Skin of body (tissue), 1 donor: ENCODE measurements at regions not wholly inside any gene's neighbourhood (a gene's known extent, or its start where the extent isn't known, plus 50 kb on each side); places are given as distances from the start of the nearest gene placed in this dataset.

Experiments used
- DNase-seq: peaks from one replicate; lab custom pipeline; 2025; lab: John Stamatoyannopoulos, UW

DNA sequence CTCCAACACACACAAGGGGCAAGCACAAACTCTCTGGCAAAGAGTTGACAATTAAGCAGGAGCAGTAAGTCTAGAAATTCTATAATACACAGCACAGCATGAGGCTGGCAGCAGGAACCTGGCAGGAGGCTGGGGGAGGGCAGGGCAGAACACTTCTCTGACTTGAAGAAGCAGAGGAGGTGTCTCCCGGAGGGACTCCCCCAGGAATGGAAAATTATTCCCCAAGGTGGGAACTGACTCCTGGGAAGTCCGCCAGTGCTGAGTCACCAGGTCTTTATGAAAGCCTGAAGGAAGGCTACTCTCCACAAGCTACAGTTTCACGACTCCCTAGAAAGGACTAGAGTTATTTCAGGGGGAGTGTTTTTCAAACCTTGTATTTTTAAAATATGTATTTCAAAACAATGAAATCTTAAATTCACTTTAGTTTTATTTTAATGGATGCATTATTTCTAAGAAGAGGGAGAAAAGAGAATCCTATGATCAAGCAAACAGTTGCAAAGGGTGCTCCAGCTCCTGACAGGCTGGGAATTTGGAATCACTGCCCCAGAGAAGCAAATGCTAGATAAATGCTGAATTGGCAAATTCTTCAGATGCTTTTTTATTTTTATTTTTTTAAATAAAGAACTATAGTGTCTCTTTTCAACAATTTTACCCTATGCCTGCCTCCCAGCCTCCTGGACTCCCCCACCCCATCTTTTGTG, 192.8 kb downstream of the LY86 start:
- DNase-seq: no peak

DNA sequence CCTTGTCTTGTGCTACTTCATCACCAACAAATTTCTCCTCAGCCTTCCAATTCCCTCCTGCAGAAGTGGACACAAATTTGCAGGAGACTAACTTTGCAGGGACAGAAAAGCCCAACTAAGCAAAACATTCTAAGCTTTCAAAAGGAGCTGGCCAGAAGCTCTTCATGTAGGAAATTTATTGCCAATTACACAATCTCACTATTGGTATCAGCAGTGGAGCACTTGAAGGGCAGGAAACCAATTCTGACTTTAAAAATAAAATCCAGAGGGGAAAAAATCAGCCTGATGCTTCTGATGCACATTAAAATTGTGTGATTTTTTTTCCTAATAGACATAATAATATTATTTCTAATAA, 193.3 kb downstream of the LY86 start:
- no peak for DNase-seq

DNA sequence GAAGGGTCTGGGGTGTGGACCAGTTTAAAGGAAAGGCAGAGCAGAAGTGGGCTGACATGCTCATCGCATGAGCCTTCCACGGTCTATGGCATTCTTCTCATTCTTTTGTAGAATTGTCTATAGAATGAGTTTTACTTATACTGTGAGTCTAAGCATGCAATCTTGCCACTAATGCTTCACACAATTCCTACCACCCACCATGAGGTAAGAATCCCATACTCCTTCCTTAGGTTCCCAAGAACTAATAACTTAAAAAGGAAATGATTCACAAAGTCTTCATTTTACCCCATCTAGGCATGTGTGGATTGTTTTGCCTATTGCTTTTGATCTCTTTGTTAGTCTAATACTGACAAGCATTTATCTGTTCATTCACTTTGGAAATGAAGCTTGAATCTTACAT, 195.2 kb downstream of the LY86 start:
- DNase-seq: no peak

DNA sequence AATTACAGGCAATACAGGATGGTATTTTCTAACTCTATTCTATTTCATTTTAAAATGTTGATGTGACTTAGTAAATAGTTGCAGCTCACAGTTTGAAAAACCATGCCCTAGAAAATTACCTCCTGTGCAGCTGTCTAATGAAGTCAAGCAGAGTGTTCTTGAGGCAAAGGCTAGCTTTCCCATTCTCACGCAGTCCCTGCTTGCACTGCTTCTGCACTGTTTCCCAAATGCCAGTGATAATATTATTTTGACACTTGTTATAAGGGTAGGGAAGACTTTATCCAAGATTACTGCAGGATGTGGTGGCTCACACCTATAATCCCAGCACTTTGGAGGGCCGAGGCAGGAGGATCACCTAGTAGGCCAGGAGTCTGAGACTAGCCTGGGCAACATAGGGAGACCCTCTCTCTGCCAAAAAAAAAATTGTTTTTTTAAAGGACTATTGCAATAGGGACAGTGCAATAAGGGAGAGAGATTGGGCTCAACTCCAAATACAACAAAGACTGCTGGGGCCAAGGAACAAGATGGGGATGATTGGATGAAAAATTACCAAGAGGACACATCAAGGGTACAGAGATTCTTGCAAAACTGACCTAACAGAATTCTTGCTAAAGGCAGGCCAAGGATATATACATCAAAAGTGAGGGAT, 196.1 kb downstream of the LY86 start:
- no peak for DNase-seq

DNA sequence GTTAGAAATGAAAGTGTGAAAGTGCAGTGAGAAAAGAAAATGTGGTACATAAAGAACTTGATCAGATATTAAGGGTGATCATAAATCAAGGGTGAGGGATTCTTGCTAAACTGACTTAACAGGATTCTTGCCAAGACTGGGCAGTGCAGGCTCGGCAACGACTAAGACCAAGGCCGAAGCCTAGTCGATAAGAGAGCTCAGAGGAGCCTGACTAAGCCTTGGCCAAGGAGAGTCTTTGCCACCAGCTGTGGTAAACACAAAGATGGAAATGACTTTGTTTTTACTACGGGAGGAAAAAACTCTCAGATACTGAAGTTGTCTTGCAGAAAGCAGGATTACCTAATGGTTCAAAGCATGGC, 196.6 kb downstream of the LY86 start:
- no peak for DNase-seq

DNA sequence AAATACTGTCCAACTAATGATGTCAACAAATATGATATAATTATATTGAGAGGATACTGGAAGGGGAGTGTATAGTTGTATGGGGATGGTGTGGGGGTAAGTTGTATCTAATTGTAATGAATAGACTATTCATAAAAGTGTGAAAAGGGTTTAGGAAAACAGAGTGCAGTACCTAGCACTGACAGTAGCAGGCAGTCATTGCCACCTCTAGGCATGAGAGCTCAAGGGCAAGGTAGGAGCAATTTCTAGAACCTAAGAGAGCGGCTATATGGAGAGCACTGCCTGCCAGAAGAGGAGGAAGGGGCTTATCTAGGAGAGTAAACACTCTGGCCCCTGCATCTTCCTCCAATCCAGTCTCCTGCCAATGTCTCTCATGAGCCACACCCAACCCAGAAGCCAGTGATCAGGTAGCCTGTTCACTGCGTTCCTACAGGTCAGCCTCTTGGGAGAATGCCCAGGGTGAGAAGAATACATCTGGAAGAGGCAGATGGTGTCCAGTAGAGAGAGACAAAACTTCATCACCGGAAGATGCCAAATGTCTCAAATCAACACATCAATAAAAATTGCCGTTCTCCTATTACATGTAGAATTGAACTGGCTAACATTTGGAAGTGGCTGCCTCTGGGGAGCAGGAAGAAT, 200.0 kb downstream of the LY86 start:
- DNase-seq: no peak

DNA sequence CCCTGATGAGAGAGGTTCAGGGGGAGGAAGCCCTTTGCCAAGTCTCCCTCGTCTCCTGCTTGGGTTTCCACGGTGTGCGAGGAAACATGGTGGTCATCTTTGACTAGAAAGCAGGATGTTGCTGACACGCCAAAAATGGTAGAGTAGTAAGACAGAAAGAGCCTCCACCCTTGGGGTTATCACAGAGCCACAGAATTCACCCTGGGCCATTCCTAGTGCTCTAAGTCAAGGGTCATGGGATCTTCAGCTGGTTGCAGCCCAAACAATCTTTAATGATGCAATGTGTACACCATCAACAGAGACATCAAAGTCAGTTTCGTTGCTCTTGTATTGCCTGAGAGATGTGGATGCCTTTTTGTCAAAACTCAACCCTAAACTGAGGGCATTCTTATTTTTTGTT, 201.9 kb downstream of the LY86 start:
- no peak for DNase-seq

DNA sequence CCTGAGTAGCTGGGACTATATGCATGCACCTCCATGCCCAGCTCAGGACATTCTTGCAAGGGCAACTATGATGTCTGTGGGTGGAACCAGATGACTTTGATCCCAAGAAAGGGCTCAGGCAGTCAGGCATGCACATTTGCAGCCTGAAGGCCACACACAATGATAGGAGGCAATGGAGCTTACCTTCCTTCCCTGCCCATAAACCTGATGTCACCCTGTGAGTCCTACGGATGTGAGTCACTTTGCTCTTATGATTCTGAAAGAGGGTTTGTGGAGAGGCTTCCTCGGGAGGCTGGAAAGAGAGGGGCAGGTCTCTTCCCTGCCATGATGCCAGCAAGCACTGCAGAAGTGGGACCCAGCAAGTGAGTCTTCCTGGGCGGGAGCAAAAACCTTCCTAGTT, 202.4 kb downstream of the LY86 start:
- DNase-seq: no peak

DNA sequence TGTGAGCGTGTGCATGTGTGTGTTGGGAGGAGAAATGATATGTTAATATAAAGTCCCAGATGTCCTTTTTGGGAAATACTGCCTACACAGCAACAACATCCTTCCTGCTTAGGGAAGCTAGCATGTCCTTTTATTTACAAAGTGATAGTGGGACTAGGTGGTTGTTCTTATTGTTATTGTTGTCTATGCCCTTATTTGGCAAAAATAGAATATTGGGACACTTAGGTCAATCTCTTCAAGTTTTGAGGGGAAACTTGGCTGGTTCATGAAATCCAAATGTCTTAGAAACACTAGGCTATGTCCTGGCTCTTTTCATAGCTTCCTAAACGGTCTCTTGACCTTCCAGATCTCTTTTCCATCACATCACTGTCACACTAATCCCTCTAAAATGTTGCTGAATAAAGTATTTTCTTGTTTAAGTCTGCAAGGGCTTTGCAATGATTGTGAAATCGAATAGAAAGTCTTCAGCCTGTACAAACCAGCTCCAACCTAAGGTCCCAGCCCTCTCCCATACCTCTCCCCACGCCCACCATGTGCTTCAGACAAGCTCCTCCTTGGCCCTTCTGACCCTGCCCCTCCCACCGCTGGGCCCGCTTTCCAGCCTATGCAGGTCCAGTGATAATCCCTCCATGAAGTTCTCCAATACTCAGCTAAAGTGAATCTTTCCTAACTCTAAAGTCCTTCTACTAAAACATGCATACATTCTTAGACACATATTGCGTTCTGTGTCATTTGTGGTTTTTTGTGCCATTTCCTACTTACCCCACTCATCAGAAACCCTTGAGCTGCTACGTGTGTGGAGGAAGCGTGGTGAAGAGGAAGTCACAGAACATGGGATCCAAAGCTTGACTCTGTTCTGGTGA, 205.1 kb downstream of the LY86 start:
- DNase-seq: no peak

DNA sequence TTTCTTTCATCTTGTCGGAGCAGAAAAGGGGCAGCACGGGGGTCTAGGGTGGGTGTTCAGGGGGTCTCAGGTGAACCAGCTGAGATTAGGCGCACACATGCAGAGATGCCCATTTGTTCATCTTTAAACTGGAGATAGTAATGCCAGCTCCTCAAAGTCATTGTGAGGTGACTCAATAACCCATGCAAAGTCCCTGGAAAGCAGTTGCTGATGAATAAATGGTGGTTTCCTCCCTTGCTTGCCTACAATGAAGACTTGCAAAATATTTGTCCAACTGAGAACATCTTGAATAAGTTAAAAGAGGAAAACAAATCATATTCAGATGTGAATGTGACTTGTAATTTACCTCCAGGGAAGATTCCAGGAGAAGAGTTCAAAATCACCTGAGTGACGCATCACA, 206.9 kb downstream of the LY86 start:
- no peak for DNase-seq

DNA sequence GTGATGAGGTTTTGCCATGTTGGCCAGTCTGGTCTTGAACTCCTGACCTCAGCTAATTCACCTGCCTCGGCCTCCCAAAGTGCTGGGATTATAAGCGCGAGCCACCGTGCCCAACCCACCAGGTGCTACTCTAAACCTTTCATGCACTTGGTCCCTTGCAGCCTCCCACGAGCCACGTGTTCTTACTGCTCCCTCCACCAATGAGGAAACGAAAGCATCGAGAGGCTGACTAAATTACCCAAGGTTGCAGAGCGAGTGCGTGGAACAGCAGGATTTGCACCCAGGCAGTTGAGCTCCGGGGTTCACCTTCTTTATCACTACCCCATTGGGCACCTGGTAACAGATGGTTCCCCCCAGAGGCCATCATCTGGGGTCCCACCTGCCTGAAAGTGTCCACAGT, 208.3 kb downstream of the LY86 start:
- no peak for DNase-seq

DNA sequence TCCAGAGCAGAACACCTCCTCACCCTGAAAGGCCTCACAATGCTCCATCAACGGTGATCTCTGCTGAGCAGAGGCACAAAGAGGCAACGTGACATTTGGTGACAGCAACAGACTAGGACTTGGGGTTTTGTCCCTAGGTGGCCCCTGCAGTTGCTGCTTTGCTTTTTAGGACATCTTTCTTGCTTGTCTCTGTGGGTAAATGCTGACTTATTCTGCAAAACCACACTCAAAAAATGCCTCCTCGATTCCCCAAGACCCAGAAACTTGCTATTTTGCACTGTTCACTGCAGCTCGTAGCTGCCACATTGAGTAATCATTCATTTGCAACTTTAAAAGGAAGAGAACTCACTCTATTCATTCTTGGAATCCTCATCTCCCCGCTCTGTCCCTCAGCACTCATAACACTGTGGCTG, 209.9 kb downstream of the LY86 start:
- no peak for DNase-seq

DNA sequence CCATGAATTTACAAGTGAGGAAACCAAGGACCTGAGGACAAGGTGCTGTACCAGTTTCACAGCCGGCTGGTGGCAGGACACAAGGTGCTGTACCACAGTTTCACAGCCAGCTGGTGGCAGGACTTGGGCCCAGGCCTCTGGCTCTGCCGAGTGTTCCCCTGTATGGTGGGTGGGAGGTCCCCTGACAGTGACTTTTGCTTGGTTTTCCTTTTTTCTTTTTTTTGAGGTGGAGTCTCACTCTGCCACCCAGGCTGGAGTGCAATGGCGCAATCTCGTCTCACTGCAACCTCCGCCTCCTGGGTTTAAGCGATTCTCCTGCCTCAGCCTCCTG, 212.4 kb downstream of the LY86 start:
- DNase-seq: no peak

DNA sequence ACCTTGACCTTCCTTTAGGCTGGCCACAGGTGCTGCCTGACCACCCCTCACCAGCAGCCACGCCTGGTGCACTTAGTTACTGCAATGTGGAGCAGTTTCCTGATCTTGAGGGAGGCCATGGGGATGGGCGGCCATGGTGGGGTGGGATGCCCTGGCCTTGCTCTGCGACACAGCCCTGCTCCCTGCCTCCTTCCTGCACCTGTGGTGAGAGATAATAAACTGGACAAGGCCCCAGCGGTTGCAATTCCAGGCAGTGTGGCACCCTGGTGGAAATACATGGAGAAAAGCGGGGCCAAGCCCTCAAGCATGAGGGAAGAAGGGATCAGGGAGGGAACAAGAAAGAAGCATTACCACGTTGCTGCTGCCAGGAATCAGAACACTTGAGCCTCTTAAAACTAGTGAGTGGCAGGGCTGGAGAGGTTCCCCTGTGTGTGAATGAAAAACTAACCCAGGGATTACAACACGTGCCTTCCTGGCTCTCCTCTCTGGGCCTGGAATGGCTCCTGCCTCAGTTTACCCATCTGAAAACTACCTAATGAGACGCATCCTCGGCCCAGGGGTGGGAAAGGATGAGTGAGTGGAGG, 213.2 kb downstream of the LY86 start:
- no peak for DNase-seq

DNA sequence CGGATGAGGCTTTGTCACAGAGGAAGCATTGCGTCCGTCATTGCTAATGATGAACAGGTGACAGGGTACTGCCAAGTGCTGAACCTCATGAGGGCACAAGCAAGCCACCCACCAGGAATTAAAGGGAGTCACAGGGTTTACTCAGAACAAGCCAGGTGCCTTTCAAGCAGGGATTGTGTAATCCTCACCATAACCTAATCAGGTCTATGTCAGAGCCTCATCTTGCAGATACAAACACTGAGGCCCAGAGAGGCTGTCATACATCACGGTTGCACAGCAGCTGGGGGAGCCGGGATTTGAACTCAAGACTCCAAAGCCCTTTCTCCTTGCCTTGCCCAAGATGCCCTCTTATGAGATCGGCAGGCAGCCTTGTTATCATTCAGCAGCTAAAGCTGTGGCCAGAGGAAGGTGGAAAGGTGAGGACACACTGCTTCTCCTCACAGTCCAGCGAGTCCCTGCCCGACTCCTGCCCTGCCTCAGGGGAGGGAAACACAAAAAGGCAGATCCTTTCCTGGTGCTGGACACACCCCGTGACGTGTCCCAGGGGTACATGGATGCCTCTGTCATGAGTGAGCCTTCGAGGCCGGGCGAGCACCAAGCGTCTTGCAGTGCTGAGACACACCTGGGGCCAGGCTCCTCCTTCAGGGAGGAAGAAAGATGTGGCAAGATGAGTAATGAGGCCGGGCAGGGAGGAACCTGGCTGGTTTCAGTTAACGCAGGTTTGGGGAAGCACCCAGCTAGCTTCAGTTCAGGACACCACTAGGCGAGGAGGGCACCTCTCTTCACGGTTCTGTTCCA, 214.9 kb downstream of the LY86 start:
- DNase-seq: no peak

DNA sequence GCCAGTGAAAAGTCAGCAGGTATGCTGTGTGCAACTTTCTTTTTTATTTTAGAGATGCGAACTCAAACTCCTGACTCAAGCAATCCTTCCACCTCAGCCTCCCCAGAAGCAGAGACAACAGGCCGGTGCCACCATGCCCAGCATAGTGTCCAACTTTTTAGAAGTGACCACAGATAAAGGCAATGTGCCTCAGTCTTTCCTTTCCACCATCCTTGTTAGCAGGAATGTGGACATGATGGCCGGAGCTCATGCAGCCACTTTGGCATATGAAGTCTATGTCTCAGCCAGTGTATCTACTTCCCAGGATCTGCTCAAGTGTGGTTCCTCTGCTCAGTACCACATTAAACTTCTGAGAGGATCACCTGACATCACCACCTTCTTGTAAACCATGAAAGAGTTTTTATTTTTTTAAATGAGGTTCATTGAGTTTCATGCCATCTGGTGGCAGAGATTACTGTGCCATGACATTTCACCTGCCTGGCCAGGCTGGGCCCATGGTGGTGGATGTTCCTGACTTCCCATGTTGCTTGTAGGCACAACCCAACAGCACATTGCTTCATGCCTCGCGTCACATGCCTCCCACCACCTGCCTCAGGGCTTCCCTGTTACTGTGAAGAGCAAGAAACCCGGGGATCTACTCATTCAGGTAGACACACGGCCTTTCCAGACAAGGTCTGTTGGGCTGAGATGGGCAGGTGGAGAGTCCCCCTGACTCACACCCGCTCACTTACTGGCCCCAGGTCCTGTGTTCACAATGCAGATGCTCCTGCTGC, 216.5 kb downstream of the LY86 start:
- DNase-seq: no peak

DNA sequence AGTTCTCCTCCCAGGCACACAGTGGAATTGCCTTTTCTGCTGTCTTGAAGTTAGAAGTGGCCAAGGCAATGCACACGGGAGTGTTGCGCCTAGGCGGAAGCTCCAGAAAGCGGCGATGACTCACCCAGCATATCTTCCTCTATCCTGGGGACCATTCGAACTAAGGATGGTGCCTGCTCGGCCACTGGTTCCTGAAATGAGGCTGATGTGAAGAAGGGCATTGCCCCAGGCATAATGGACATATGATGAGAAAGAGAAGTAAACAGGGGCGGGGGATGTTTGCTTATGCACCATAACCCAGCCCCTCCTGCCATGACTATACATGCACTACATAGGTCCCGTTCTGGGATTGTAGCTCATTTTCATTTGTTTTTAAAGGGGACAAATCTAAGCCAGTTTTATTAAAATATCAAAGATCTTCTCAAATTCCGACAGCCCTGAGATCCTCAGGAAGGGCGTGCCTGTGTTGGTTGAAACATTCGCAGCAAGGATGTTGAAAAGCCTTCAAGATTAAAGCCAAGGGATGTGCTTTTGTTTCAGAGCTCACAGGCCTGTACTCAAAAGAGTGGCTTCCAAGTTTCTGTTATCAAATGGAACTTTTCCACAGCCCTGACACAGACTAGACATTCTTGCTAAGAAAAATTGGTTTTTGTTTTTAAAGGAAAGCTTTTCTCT, 218.5 kb downstream of the LY86 start:
- no peak for DNase-seq

DNA sequence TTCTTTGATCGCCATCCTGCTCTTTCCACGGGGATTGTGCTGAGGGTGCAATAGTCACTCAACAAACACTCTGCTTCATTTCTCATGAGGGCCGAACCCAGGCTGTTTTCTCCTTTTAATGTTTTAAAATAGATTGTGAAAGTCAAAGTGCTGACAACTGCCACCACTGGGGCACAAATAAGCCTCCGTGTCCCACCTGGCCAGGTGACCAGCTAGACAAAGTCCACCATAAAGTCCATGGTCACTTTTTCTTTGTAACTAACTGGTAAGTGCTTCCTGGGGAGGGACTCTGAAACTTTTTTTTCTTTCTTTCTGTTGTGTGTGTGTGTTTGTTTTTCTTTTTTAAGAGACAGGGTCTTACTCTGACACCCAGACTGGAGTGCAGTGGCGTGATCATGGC, 219.8 kb downstream of the LY86 start:
- DNase-seq: no peak

DNA sequence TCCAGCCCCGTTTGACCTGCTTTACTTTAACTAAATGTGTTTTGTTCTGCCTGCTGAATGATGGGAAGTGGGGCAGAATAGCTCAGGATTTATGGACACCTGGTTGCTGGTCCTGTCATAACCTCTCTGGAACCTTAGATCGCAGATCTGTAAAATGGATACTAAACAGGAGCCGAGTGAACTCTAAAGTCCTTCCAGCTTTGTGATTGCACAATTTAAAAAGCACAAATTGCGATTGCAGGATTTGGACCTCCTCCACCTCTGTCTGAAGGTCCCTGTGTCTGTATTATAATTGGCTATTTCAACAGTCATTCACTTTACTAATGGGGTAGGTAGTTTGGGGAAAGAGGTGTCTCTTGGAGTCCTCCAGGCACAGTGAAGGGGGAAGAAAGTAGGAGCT, 220.4 kb downstream of the LY86 start:
- DNase-seq: no peak

DNA sequence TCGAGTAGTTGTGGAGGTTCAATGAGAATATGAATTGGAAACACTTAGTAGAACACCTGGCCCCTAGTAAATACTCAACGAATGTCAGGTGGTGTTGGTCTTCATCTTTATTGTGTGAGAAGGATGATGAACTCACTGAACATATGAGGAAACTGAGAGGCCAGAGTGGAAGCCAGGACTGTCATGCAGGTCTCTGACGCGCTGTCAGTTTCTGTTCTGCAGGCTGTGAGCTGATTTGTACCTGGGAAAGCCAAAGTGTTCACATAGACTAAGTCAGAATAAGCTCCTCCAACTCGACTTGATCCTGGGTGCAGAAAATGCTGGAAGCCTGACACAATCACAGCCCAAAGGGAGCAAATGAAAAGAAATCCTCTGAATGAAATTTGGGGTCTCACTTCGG, 222.2 kb downstream of the LY86 start:
- DNase-seq: no peak
